Aorta (tissue), 5 donors: ENCODE measurements at regions not wholly inside any gene's neighbourhood (a gene's known extent, or its start where the extent isn't known, plus 50 kb on each side); places are given as distances from the start of the nearest gene placed in this dataset.
"Not testable (repeated sequence)": the region's sequence is repeated elsewhere in the genome, so short reads cannot be mapped to it uniquely, and the experiment has no call there.

Experiments used
- ATAC-seq: fragments of 200-7000 bp; cut with Tn5 transposase; one replicate; pipeline ENCODE4 v1.9.1; 2022; ENCODE audit warnings: moderate library complexity; ENCODE audit not compliant: low FRiP score
- DNase-seq, 2 donors: peaks; one replicate each; pipeline ENCODE4 v3.0.0-alpha.2; 2020
- H3K27ac ChIP-seq, 2 donors: one replicate each; pipeline ENCODE4 v1.5.1; 2013; ENCODE audit warnings: low read length in 2 of 2, mild to moderate bottlenecking in 2 of 2, moderate library complexity in 2 of 2, control low read depth in 1 of 2, inconsistent platforms in 1 of 2, low read depth in 1 of 2
- H3K27me3 ChIP-seq, 2 donors: one replicate each; pipeline ENCODE4 v1.6.1; 2013; ENCODE audit warnings: control low read depth in 1 of 2, low read length in 1 of 2, mild to moderate bottlenecking in 1 of 2, moderate library complexity in 1 of 2; ENCODE audit not compliant: insufficient read depth in 2 of 2, control insufficient read depth in 1 of 2
- H3K36me3 ChIP-seq, 2 donors: one replicate each; pipeline ENCODE4 v1.6.1; 2013; ENCODE audit warnings: control low read depth in 1 of 2, low read length in 1 of 2, mild to moderate bottlenecking in 1 of 2; ENCODE audit not compliant: insufficient read depth in 2 of 2, control insufficient read depth in 1 of 2
- H3K4me1 ChIP-seq, 2 donors: one replicate each; pipeline ENCODE4 v1.6.1; 2013; ENCODE audit warnings: low read length in 2 of 2, control low read depth in 1 of 2, mild to moderate bottlenecking in 1 of 2, moderate library complexity in 1 of 2; ENCODE audit not compliant: insufficient read depth in 2 of 2, control insufficient read depth in 1 of 2
- H3K4me3 ChIP-seq, 2 donors: one replicate each; pipeline ENCODE4 v1.5.1; 2013; ENCODE audit warnings: low read length in 2 of 2, control low read depth in 1 of 2, mild to moderate bottlenecking in 1 of 2
- H3K9me3 ChIP-seq: one replicate; pipeline ENCODE4 v1.6.1; 2013; ENCODE audit warnings: mild to moderate bottlenecking, low read length; ENCODE audit not compliant: control insufficient read depth
- whole genome bisulfite sequencing, 2 donors: extraction: QIAGEN DNeasy Blood & Tissue Kit; methylation state at CpG; one replicate each; pipeline ENCODE4 v1.1.7; 2013; 5-methylcytosine and 5-hydroxymethylcytosine counted together
- intact Hi-C, 2 donors: fragments of 100-400 bp; cut with DNase I; formaldehyde crosslinking; loops; one replicate each; pipeline versions ENCODE4 v1.14.2 to v1.15.0; 2022
- donor health status: healthy with polysubstance abuse.
- donor health status: Bipolar disorder and iron deficiency.
- donor health status: DM: no; HTN: no; CAD: no.
- donor health status: DM: no; HTN: no; CAD: no.
- donor health status: DM: yes; HTN: yes; CAD: no.

DNA sequence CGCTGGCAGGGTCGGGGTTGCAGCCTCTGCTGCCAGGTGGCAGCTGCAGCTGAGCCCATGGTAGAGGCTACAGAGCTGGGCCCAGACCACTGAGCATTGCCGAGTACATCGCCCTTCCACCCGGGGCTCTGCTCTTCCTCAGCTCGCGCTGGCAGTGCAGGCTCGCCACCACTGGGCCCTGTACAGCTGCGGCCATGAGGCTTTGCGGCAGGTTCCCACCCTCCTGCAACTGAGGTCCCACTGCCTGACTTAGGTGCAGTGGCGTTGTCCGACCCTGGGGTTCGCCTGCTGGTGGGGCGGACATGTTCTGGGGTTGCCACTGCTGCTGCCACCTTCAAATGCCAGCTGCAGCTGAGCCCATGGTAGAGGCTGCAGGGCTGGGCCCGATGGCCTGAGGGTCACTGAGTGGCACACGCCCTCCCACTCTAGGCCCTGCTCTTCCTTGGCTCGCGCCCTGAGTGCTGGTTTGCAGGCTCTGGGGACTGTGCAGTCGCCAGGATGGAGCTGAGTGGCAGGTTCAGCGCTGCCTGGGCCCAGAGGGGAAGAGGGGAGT is 359.8 kb downstream of the FOXD4L6 start:
- H3K36me3 ChIP-seq, H3K9me3 ChIP-seq, H3K4me3 ChIP-seq, H3K4me1 ChIP-seq, intact Hi-C loops, H3K27ac ChIP-seq, ATAC-seq, H3K27me3 ChIP-seq: not testable (repeated sequence)
- peak in 1 of 2 donors; percentile 56 for DNase-seq
- 84 to 89% methylated on average over 9 to 16 of the region's 20 CpGs for WGBS, 2 donors

DNA sequence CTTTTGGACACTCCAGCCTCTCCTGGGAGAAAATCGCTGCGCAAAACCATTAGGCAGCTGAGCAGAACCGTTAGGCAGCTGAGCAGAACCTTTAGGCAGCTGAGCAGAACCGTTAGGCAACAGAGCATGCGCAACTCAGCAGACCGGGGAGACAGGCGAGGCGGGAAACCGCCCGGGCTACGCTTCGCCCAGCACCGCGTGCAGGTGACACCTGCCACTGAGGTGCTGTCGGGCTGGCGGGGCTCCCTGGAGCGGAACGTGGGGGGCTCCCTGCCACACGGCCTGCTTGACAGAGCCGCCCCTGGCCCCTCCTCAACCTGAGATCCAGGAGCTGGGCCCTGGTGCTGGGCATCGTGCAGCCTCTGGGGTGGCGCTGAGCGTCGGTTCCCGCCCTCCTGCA is 360.3 kb downstream of the FOXD4L6 start:
- peak in 1 of 2 donors; percentile 50 for DNase-seq
- H3K4me1 ChIP-seq, H3K4me3 ChIP-seq, H3K9me3 ChIP-seq, H3K36me3 ChIP-seq, ATAC-seq, H3K27me3 ChIP-seq, intact Hi-C loops, H3K27ac ChIP-seq: not testable (repeated sequence)
- 84 to 87% methylated on average over 16 to 22 of the region's 25 CpGs for WGBS, 2 donors

DNA sequence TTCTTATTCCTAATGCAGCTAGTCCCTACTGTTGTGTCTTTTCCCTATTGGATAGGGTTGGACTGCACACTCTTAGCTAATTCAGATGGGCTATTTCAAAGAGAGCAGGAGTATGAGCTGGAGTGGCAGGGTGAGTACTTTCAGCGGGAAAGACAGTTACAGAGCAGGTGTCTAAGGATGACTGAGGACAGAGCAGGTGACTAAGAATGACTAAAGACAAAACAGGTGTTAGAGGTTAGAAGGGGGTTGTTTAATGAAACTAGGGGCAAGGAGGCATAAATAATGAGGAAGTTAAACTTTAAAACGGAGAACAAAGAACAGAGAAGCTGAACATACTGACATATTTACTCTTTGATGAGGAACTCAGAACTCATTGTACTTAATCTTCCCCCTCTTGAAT is 373.5 kb downstream of the FOXD4L6 start:
- DNase-seq, H3K27me3 ChIP-seq, ATAC-seq, H3K4me3 ChIP-seq, intact Hi-C loops, H3K36me3 ChIP-seq, H3K4me1 ChIP-seq, H3K9me3 ChIP-seq, H3K27ac ChIP-seq: not testable (repeated sequence)
- WGBS, 2 donors: 53 to 57% methylated on average over 1 to 2 of the region's 2 CpGs

DNA sequence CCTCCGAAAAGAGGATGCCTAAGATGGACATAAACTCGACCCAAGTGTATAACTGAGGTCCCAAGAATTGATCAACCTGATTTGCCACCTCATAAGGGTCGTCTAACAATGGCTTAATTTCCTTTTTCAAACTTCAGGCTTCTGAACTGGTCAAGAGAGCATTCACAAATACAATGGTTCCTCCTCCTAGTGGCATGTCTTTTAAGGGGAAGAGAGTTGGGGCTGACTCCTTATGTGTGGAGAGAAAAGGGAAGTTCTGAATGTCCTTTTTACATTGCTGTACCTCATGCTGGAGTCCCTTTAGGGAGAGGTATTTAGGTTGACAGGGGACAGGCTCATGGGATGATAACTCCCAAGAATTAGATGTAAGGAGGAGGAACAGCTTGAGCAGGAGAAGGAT is 375.2 kb downstream of the FOXD4L6 start:
- DNase-seq, H3K27me3 ChIP-seq, ATAC-seq, H3K36me3 ChIP-seq, H3K4me1 ChIP-seq, H3K4me3 ChIP-seq, intact Hi-C loops, H3K27ac ChIP-seq, H3K9me3 ChIP-seq: not testable (repeated sequence)
- WGBS, 2 donors: 32 to 45% methylated on average over 2 to 3 of the region's 3 CpGs

DNA sequence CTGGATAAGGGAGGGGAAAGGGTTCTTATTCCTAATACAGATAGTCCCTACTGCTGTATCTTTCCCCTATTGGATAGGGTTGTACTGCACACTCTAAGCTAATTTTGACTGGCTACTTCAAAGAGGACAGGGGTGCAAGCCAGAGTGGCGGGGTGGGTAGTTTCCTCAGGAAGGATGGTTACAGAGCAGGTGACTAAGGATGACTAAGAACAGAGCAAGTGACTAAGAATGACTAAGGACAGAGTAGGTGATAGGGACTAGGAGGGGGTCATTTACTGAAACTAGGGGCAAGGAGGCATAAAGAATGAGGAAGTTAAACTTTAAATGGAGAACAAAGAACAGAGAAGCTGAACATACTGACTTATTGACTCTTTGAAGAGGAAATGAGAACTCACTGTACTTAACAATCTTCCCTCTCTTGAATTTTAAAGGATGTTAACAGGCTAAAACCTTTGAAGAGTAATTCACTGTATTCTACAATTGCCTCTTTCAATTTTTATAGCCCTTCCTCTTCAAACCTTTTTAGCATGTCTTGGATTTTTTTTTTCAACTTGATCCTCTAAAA is 381.5 kb downstream of the FOXD4L6 start:
- H3K36me3 ChIP-seq, DNase-seq, H3K27ac ChIP-seq, intact Hi-C loops, H3K4me1 ChIP-seq, H3K9me3 ChIP-seq, H3K4me3 ChIP-seq, ATAC-seq, H3K27me3 ChIP-seq: not testable (repeated sequence)
- no CpG with 5 or more reads among the region's 1 CpG for WGBS, 2 donors
